ENCODE measurements at regions not wholly inside any gene's neighbourhood (a gene's known extent, or its start where the extent isn't known, plus 50 kb on each side); places are given as distances from the start of the nearest gene placed in this dataset.

DNA sequence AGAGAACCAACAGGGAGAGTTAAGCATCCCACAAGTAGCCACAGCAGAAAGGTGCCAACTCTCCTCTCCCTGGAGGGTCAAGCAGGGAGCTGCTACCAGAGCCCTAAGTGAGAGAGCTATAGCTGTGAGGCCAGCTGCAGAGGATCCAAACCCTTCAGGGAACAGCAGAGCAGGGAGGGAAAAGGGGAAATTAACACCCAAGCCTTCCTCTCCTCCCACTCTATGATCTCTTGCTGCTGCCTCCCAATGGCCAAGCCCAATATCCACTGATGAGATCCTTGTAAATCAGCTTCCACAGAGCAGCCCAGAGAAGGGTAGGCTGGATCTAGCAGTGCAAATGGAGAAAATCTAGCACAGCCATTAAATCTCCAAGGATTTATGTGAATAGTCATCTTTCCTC lies 68.2 kb upstream of the THBS1 start:
- TF ChIP-seq, protein P1, sequence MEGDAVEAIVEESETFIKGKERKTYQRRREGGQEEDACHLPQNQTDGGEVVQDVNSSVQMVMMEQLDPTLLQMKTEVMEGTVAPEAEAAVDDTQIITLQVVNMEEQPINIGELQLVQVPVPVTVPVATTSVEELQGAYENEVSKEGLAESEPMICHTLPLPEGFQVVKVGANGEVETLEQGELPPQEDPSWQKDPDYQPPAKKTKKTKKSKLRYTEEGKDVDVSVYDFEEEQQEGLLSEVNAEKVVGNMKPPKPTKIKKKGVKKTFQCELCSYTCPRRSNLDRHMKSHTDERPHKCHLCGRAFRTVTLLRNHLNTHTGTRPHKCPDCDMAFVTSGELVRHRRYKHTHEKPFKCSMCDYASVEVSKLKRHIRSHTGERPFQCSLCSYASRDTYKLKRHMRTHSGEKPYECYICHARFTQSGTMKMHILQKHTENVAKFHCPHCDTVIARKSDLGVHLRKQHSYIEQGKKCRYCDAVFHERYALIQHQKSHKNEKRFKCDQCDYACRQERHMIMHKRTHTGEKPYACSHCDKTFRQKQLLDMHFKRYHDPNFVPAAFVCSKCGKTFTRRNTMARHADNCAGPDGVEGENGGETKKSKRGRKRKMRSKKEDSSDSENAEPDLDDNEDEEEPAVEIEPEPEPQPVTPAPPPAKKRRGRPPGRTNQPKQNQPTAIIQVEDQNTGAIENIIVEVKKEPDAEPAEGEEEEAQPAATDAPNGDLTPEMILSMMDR (IDR thresholded peaks at IDR 0.05; ENCODE audit: low read length), result no peak
- TF ChIP-seq EZH2 (IDR thresholded peaks at IDR 0.05; ENCODE audit: borderline replicate concordance, low read length), result no peak
- no peaks in the 10 kb centered on the region for H4K20me1 ChIP-seq (ENCODE audit: insufficient read depth, low read length)
- H3K9me3 ChIP-seq (ENCODE audit: low read length), result 0 out of 2 replicates have a peak, but pooled peaks cover 2% of the 10 kb centered on the region
- H3K4me1 ChIP-seq (ENCODE audit: insufficient read depth, low read length, severe bottlenecking), result no peaks in the 10 kb centered on the region
- H3K9me2 ChIP-seq (ENCODE audit: low read depth, low read length), result no peaks in the 10 kb centered on the region
- no peaks in the 10 kb centered on the region for H3K27me3 ChIP-seq (ENCODE audit: insufficient read depth, low read length)
- H3K36me3 ChIP-seq (ENCODE audit: insufficient read depth, low read length), result no peaks in the 10 kb centered on the region
- H3K4me2 ChIP-seq (ENCODE audit: low read length), result no peak overlapping the region
- no peak overlapping the region for H3K4me3 ChIP-seq (ENCODE audit: low read depth, low read length, poor library complexity, severe bottlenecking)
- no peaks in the 10 kb centered on the region for H3F3A ChIP-seq (ENCODE audit: insufficient read depth, low read length)
- no peaks in the 10 kb centered on the region for H3K79me2 ChIP-seq (ENCODE audit: insufficient read depth, low read length)
- H3K27ac ChIP-seq (ENCODE audit: low read depth, low read length, poor library complexity, severe bottlenecking), result no peak overlapping the region
- H2AFZ ChIP-seq (ENCODE audit: low read length), result no peak overlapping the region
- no peak overlapping the region for H3K9ac ChIP-seq (ENCODE audit: low read length)

DNA sequence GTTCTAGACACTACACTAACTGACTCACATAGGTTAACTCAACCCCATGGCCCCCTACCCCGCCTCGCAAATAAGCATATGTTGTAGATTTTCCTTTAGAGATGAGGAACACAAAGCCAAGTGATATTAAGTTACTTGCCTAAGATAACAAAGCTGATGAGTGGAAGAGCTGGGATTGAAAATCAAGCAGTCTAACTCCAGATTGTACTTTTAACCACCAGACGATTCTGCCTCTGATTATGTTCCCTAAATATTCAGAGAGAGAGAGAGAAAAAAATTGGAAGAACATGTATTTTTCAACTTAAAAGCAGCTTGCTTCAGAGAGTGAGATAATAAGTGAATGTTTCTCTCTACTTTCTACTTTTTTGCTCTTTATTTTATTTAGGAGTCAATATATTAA lies 66.9 kb upstream of the THBS1 start:
- no peaks in the 10 kb centered on the region for H3F3A ChIP-seq (ENCODE audit: insufficient read depth, low read length)
- no peak overlapping the region for H3K27ac ChIP-seq (ENCODE audit: low read depth, low read length, poor library complexity, severe bottlenecking)
- H4K20me1 ChIP-seq (ENCODE audit: insufficient read depth, low read length), result no peaks in the 10 kb centered on the region
- H3K4me1 ChIP-seq (ENCODE audit: insufficient read depth, low read length, severe bottlenecking), result no peaks in the 10 kb centered on the region
- H3K27me3 ChIP-seq (ENCODE audit: insufficient read depth, low read length), result no peaks in the 10 kb centered on the region
- H3K79me2 ChIP-seq (ENCODE audit: insufficient read depth, low read length), result no peaks in the 10 kb centered on the region
- no peak overlapping the region for H3K4me3 ChIP-seq (ENCODE audit: low read depth, low read length, poor library complexity, severe bottlenecking)
- TF ChIP-seq, protein P1 (IDR thresholded peaks at IDR 0.05; ENCODE audit: low read length), result no peak
- no peak for TF ChIP-seq EZH2 (IDR thresholded peaks at IDR 0.05; ENCODE audit: borderline replicate concordance, low read length)
- no peak overlapping the region for H3K9ac ChIP-seq (ENCODE audit: low read length)
- no peaks in the 10 kb centered on the region for H3K36me3 ChIP-seq (ENCODE audit: insufficient read depth, low read length)
- H3K9me3 ChIP-seq (ENCODE audit: low read length), result 0 out of 2 replicates have a peak, but pooled peaks cover 2% of the 10 kb centered on the region
- no peaks in the 10 kb centered on the region for H3K9me2 ChIP-seq (ENCODE audit: low read depth, low read length)
- H3K4me2 ChIP-seq (ENCODE audit: low read length), result no peak overlapping the region
- H2AFZ ChIP-seq (ENCODE audit: low read length), result no peak overlapping the region

- Histone ChIP-seq H3F3A (ENCODE audit: insufficient read depth, low read length) (no peaks in the 10 kb centered on the region), H3K79me2 (ENCODE audit: insufficient read depth, low read length) (no peaks in the 10 kb centered on the region), H3K9me2 (ENCODE audit: low read depth, low read length) (no peaks in the 10 kb centered on the region), H3K36me3 (ENCODE audit: insufficient read depth, low read length) (no peaks in the 10 kb centered on the region), H2AFZ (ENCODE audit: low read length) (no peak overlapping the region), H3K4me3 (ENCODE audit: low read depth, low read length, poor library complexity, severe bottlenecking) (no peak overlapping the region), H3K4me2 (ENCODE audit: low read length) (no peak overlapping the region), H3K27ac (ENCODE audit: low read depth, low read length, poor library complexity, severe bottlenecking) (no peak overlapping the region), H3K9me3 (ENCODE audit: low read length) (0 out of 2 replicates have a peak, but pooled peaks cover 2% of the 10 kb centered on the region), H3K27me3 (ENCODE audit: insufficient read depth, low read length) (no peaks in the 10 kb centered on the region), H4K20me1 (ENCODE audit: insufficient read depth, low read length) (no peaks in the 10 kb centered on the region), H3K9ac (ENCODE audit: low read length) (no peak overlapping the region), H3K4me1 (ENCODE audit: insufficient read depth, low read length, severe bottlenecking) (no peaks in the 10 kb centered on the region)
- no peak for TF ChIP-seq EZH2 (IDR thresholded peaks at IDR 0.05; ENCODE audit: borderline replicate concordance, low read length)
- TF ChIP-seq, protein P1 (IDR thresholded peaks at IDR 0.05; ENCODE audit: low read length), result no peak
Measured at GRCh38 chr15:39514933-39515332, 65.9 kb upstream of the THBS1 start.
